ENCODE measurements at regions not wholly inside any gene's neighbourhood (a gene's known extent, or its start where the extent isn't known, plus 50 kb on each side); places are given as distances from the start of the nearest gene placed in this dataset.
"Not testable (repeated sequence)": the region's sequence is repeated elsewhere in the genome, so short reads cannot be mapped to it uniquely, and the experiment has no call there.

DNA sequence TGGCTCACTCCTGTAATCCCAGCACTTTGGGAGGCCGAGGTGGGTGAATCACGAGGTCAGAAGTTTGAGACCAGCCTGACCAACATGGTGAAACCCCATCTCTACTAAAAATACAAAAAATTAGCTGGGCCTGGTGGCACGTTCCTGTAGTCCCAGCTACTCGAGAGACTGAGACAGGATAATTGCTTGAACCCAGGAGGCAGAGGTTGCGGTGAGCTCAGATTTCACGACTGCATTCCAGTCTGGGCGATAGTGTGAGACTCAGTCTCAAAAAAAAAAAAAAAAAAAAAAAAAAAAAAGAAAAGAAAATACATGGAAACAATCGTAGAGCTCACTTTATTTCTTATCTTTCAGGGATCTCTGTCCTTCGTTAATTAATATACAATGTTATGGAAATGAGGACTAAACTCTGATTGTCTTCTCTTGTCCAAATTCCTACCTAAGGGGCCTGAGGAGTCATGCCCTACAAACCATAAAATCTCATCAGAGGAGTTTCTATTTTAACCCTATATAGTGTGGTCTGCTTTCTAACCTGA lies 201.5 kb downstream of the ETNK1 start:
- not testable (repeated sequence) for TF ChIP-seq POLR2A (IDR thresholded peaks at IDR 0.05; ENCODE audit: low read depth, low read length); POLR2AphosphoS5 (IDR thresholded peaks at IDR 0.05; ENCODE audit: low read depth, low read length); TAF1 (IDR thresholded peaks at IDR 0.05; ENCODE audit: borderline replicate concordance, low read depth, low read length)
